ENCODE measurements at regions not wholly inside any gene's neighbourhood (a gene's known extent, or its start where the extent isn't known, plus 50 kb on each side); places are given as distances from the start of the nearest gene placed in this dataset.

GRCh38 chr9:84123648-84124406 lies 143.2 kb downstream of the RMI1 start:
- Histone ChIP-seq H3K27me3 (no peaks in the 10 kb centered on the region), H3K4me1 (peaks cover 6 to 10% of the 10 kb centered on the region in 2 donors), H3K36me3 (no peaks in the 10 kb centered on the region), H3K9me3 (no peaks in the 10 kb centered on the region), H3K4me3 (no peak overlapping the region), H3K27ac (no peak overlapping the region)
- in situ Hi-C loops (cut with MboI; ENCODE audit: low sequenced_read_pairs in 4 of 4) = no loop called here
- no peak for TF ChIP-seq CTCF (IDR thresholded peaks at IDR 0.05 in 4 of 5, conservative IDR thresholded peaks at IDR 0.05 in 1 of 5)
- TF ChIP-seq POLR2A (IDR thresholded peaks at IDR 0.05) = no peak
- intact Hi-C loops (cut with DNase I; ENCODE audit: low total_unique reads) = no loop called here
- no peak for ATAC-seq
- DNase-seq = no peak

- no peak for TF ChIP-seq CTCF (IDR thresholded peaks at IDR 0.05 in 4 of 5, conservative IDR thresholded peaks at IDR 0.05 in 1 of 5)
- no peak for TF ChIP-seq POLR2A (IDR thresholded peaks at IDR 0.05)
- Histone ChIP-seq H3K36me3 (no peaks in the 10 kb centered on the region), H3K27ac (no peak overlapping the region), H3K4me1 (peaks cover 6 to 10% of the 10 kb centered on the region in 2 donors), H3K27me3 (no peaks in the 10 kb centered on the region), H3K9me3 (no peaks in the 10 kb centered on the region), H3K4me3 (no peak overlapping the region)
- intact Hi-C loops (cut with DNase I; ENCODE audit: low total_unique reads) (no loop called here), in situ Hi-C loops (cut with MboI; ENCODE audit: low sequenced_read_pairs in 4 of 4) (no loop called here)
- ATAC-seq (no peak), DNase-seq (no peak)
Measured at GRCh38 chr9:84125046-84125445, 144.4 kb downstream of the RMI1 start.

- TF ChIP-seq CTCF (IDR thresholded peaks at IDR 0.05 in 4 of 5, conservative IDR thresholded peaks at IDR 0.05 in 1 of 5) (no peak), POLR2A (IDR thresholded peaks at IDR 0.05) (no peak)
- no peaks in the 10 kb centered on the region for H3K9me3 ChIP-seq
- H3K27me3 ChIP-seq = no peaks in the 10 kb centered on the region
- intact Hi-C loops (cut with DNase I; ENCODE audit: low total_unique reads) = no loop called here
- H3K4me1 ChIP-seq = no peaks in the 10 kb centered on the region
- no peak for ATAC-seq
- no peak for DNase-seq
- in situ Hi-C loops (cut with MboI; ENCODE audit: low sequenced_read_pairs in 4 of 4) = no loop called here
- H3K36me3 ChIP-seq = no peaks in the 10 kb centered on the region
- no peak overlapping the region for H3K27ac ChIP-seq
- H3K4me3 ChIP-seq = no peak overlapping the region
Measured at GRCh38 chr9:84129529-84129928, 148.9 kb downstream of the RMI1 start.

- in situ Hi-C loops (cut with MboI; ENCODE audit: low sequenced_read_pairs in 4 of 4) = no loop called here
- intact Hi-C loops (cut with DNase I; ENCODE audit: low total_unique reads) = loop anchor here (5.0 kb wide), 1 partner anchor 36 kb away; no protein-coding TSS in a partner anchor
- no peak for TF ChIP-seq CTCF (IDR thresholded peaks at IDR 0.05 in 4 of 5, conservative IDR thresholded peaks at IDR 0.05 in 1 of 5)
- no peak for TF ChIP-seq POLR2A (IDR thresholded peaks at IDR 0.05)
- no peaks in the 10 kb centered on the region for H3K9me3 ChIP-seq
- no peak overlapping the region for H3K27ac ChIP-seq
- H3K4me3 ChIP-seq = no peak overlapping the region
- H3K36me3 ChIP-seq = no peaks in the 10 kb centered on the region
- no peak for DNase-seq
- H3K27me3 ChIP-seq = peaks cover 11 to 13% (median 11%) of the 10 kb centered on the region in 3 donors
- peaks cover 12% of the 10 kb centered on the region in 2 donors for H3K4me1 ChIP-seq
- ATAC-seq = no peak
Measured at GRCh38 chr9:84136119-84136868, 155.7 kb downstream of the RMI1 start.

Data from gastrocnemius medialis (tissue), 4 donors.